H1 (cell line): ENCODE measurements at regions not wholly inside any gene's neighbourhood (a gene's known extent, or its start where the extent isn't known, plus 50 kb on each side); places are given as distances from the start of the nearest gene placed in this dataset.

Source experiments
- ZNF274 ChIP-seq: IDR thresholded peaks from 2 replicates; pipeline ENCODE4 v1.7.0; 2012; ENCODE audit warnings: low read length, borderline replicate concordance; ENCODE audit errors: extremely low read depth

DNA sequence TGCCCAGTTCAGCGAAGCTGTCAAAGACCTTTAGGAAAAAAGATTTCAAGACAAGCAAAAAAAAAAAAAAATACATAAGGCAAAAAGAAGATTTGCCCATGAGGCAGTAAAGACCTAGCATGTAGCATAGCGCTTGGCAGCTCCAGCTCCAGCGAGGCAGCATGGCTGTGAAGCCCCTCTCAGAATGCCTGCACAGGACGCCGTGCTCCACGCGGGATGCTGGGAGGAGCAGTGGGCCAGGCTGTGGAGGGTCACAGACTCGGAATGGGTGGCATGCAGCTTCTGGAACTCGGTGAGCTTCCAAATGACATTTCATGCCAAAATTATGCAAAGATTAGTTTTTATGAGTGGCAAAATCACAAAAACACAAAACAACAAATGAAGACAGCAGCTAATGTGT lies 267.3 kb downstream of the ZNF516 start (continued):
- no peak for TF ChIP-seq ZNF274
